ENCODE measurements at regions not wholly inside any gene's neighbourhood (a gene's known extent, or its start where the extent isn't known, plus 50 kb on each side); places are given as distances from the start of the nearest gene placed in this dataset.
"Not testable (repeated sequence)": the region's sequence is repeated elsewhere in the genome, so short reads cannot be mapped to it uniquely, and the experiment has no call there.

- ATAC-seq (peak in 3 of 4 donors; percentile 70 to 80 (median 76)), DNase-seq (no peak)
- no peak overlapping the region for H3K4me3 ChIP-seq
- intact Hi-C loops (cut with DNase I): no loop called here
- H3K27me3 ChIP-seq: no peaks in the 10 kb centered on the region
- H3K4me1 ChIP-seq: peaks cover 0 to 20% (median 0%) of the 10 kb centered on the region in 12 donors
- H3K9me3 ChIP-seq: no peaks in the 10 kb centered on the region
- TF ChIP-seq, protein P1, sequence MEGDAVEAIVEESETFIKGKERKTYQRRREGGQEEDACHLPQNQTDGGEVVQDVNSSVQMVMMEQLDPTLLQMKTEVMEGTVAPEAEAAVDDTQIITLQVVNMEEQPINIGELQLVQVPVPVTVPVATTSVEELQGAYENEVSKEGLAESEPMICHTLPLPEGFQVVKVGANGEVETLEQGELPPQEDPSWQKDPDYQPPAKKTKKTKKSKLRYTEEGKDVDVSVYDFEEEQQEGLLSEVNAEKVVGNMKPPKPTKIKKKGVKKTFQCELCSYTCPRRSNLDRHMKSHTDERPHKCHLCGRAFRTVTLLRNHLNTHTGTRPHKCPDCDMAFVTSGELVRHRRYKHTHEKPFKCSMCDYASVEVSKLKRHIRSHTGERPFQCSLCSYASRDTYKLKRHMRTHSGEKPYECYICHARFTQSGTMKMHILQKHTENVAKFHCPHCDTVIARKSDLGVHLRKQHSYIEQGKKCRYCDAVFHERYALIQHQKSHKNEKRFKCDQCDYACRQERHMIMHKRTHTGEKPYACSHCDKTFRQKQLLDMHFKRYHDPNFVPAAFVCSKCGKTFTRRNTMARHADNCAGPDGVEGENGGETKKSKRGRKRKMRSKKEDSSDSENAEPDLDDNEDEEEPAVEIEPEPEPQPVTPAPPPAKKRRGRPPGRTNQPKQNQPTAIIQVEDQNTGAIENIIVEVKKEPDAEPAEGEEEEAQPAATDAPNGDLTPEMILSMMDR (IDR thresholded peaks at IDR 0.05): no peak
- no peak for TF ChIP-seq POLR2A (IDR thresholded peaks at IDR 0.05)
- H3K36me3 ChIP-seq: no peaks in the 10 kb centered on the region
- peak overlapping the region in 10 of 12 donors; percentile 9 to 84 (median 65) for H3K27ac ChIP-seq
These were observed 142.7 kb upstream of the SYNPR start for GRCh38 chr3:63135367-63135766.

- H3K4me3 ChIP-seq; H3K9me3 ChIP-seq; intact Hi-C loops (cut with DNase I); H3K36me3 ChIP-seq; DNase-seq; H3K27me3 ChIP-seq; ATAC-seq: not testable (repeated sequence)
- H3K27ac ChIP-seq: peak overlapping the region in 4 of 12 donors; percentile 70 to 84 (median 74)
- WGBS, 4 donors: 90 to 92% (median 92%) methylated on average over 16 to 23 of the region's 26 CpGs
- peaks cover 0 to 20% (median 0%) of the 10 kb centered on the region in 12 donors for H3K4me1 ChIP-seq
These were observed 141.9 kb upstream of the SYNPR start for GRCh38 chr3:63136249-63136648.

GRCh38 chr3:63142681-63143080 lies 135.4 kb upstream of the SYNPR start:
- ATAC-seq (no peak), DNase-seq (no peak)
- Histone ChIP-seq H3K4me1 (peaks cover 0 to 11% (median 0%) of the 10 kb centered on the region in 12 donors), H3K4me3 (no peak overlapping the region), H3K9me3 (peaks cover 0 to 9% (median 0%) of the 10 kb centered on the region in 12 donors), H3K36me3 (no peaks in the 10 kb centered on the region), H3K27me3 (no peaks in the 10 kb centered on the region), H3K27ac (no peak overlapping the region)
- intact Hi-C loops (cut with DNase I): no loop called here
- WGBS, 4 donors: 34 to 37% (median 35%) methylated on average over 2 of the region's 2 CpGs
- TF ChIP-seq, protein P1 (IDR thresholded peaks at IDR 0.05): no peak
- TF ChIP-seq POLR2A (IDR thresholded peaks at IDR 0.05): no peak

DNA sequence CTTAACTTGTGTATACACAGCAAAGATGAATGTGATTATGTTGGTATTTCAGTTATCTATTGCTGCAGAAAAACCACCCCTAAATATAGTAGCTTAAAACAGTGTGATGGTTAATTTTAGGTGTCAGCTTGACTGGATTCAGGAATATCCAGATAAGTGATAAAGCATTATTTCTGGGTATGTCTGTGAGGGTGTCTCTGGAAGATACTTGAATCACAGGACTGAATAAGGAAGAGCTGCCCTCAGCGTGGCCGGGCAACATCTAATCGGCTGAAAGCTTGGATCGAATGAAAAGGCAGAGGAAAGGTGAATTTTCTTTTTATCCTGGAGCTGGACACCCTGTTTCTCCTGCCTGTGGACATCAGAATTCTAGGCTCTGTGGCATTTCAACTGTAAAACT lies 132.0 kb upstream of the SYNPR start:
- WGBS, 4 donors: 53 to 61% (median 56%) methylated on average over 4 of the region's 4 CpGs
- no peaks in the 10 kb centered on the region for H3K36me3 ChIP-seq
- H3K9me3 ChIP-seq: peaks cover 0 to 9% (median 0%) of the 10 kb centered on the region in 12 donors
- DNase-seq (no peak), ATAC-seq (peak in 1 of 4 donors; percentile 24)
- no peak overlapping the region for H3K4me3 ChIP-seq
- peak overlapping the region in 2 of 12 donors; percentile 9 to 24 for H3K27ac ChIP-seq
- H3K27me3 ChIP-seq: no peaks in the 10 kb centered on the region
- no peak for TF ChIP-seq POLR2A (IDR thresholded peaks at IDR 0.05)
- TF ChIP-seq, protein P1 (IDR thresholded peaks at IDR 0.05): no peak
- intact Hi-C loops (cut with DNase I): no loop called here
- peaks cover 0 to 11% (median 0%) of the 10 kb centered on the region in 12 donors for H3K4me1 ChIP-seq

DNA sequence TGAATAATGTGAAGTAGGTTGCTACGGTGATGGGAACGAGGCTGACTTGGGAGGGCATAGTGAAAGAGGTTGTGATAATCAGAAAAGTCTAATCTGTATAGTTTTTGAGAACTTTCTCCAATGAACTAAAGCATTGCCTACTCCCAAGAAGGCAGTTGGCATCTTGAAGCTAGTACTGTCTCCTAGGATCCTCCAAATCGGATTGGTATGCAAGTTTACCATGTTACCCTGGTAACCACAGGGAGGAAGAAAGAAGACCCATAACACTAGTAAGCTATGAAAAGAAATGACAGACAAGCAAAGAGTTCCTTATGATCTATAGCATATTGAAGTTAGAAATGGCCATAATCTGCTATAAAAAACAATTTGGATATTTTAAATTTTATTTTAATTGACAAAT lies 127.2 kb upstream of the SYNPR start:
- 59 to 68% (median 62%) methylated on average over 3 of the region's 3 CpGs for WGBS, 4 donors
- H3K4me1 ChIP-seq: peaks cover 0 to 10% (median 0%) of the 10 kb centered on the region in 12 donors
- no peak overlapping the region for H3K4me3 ChIP-seq
- no peaks in the 10 kb centered on the region for H3K9me3 ChIP-seq
- H3K27me3 ChIP-seq: no peaks in the 10 kb centered on the region
- H3K36me3 ChIP-seq: no peaks in the 10 kb centered on the region
- no peak for ATAC-seq
- H3K27ac ChIP-seq: no peak overlapping the region
- no peak for TF ChIP-seq POLR2A (IDR thresholded peaks at IDR 0.05)
- no peak for DNase-seq
- intact Hi-C loops (cut with DNase I): no loop called here

Measured in heart left ventricle (tissue), 16 donors.